Spleen (tissue), 11 donors: ENCODE measurements at regions not wholly inside any gene's neighbourhood (a gene's known extent, or its start where the extent isn't known, plus 50 kb on each side); places are given as distances from the start of the nearest gene placed in this dataset.

Source experiments
- DNase-seq: peaks from one replicate; pipeline ENCODE4 v3.0.0-alpha.2; 2020
- H3K27ac ChIP-seq, 8 donors: fragments of 200-600 bp; sonication (generic) in 7 of 8; 1 replicate in 4 of 8; 2 replicates in 4 of 8; pipeline versions ENCODE4 v1.5.0 to v1.8.0; 2016 to 2021; ENCODE audit warnings: inconsistent platforms in 4 of 8, mild to moderate bottlenecking in 4 of 8, moderate library complexity in 1 of 8
- H3K27me3 ChIP-seq, 7 donors: fragments of 200-600 bp; sonication (generic) in 6 of 7; replicated peaks in 1 of 7; 1 replicate in 4 of 7; 2 replicates in 3 of 7; pipeline versions ENCODE4 v1.5.0 to v1.8.0; 2016 to 2021; ENCODE audit warnings: inconsistent platforms in 3 of 7, mild to moderate bottlenecking in 1 of 7
- H3K36me3 ChIP-seq, 6 donors: fragments of 200-600 bp; sonication (generic) in 5 of 6; 1 replicate in 4 of 6; 2 replicates in 2 of 6; pipeline versions ENCODE4 v1.5.0 to v1.8.0; 2016 to 2021; ENCODE audit warnings: inconsistent platforms in 2 of 6
- H3K4me1 ChIP-seq, 6 donors: fragments of 200-600 bp; sonication (generic) in 5 of 6; 1 replicate in 3 of 6; 2 replicates in 3 of 6; pipeline versions ENCODE4 v1.5.0 to v1.8.0; 2016 to 2021; ENCODE audit warnings: inconsistent platforms in 3 of 6
- H3K4me3 ChIP-seq, 8 donors: fragments of 200-600 bp; sonication (generic) in 7 of 8; 1 replicate in 4 of 8; 2 replicates in 4 of 8; pipeline versions ENCODE4 v1.5.0 to v1.8.0; 2016 to 2021; ENCODE audit warnings: inconsistent platforms in 4 of 8, mild to moderate bottlenecking in 4 of 8, moderate library complexity in 2 of 8
- H3K9me3 ChIP-seq, 8 donors: fragments of 200-600 bp; sonication (generic) in 7 of 8; 1 replicate in 4 of 8; 2 replicates in 4 of 8; pipeline versions ENCODE4 v1.5.0 to v1.8.0; 2016 to 2021; ENCODE audit warnings: inconsistent platforms in 4 of 8
- POLR2A ChIP-seq, 3 donors: fragments of 450-650 bp; IDR thresholded peaks; one replicate each; pipeline ENCODE4 v1.5.1; 2017; ENCODE audit warnings: antibody characterized with exemption in 3 of 3, mild to moderate bottlenecking in 1 of 3
- POLR2AphosphoS5 ChIP-seq, 3 donors: sonication (generic); formaldehyde crosslinking; IDR thresholded peaks; one replicate each; pipeline ENCODE4 v1.5.1; 2017; ENCODE audit warnings: antibody characterized with exemption in 3 of 3
- WGBS, 5 donors: extraction: QIAGEN DNeasy Blood & Tissue Kit in 3 of 5; methylation state at CpG; one replicate each; pipeline versions ENCODE4 v1.1.5 to v1.1.7; 2013 to 2018; 5-methylcytosine and 5-hydroxymethylcytosine counted together
- intact Hi-C: fragments of 100-400 bp; cut with DNase I; formaldehyde crosslinking; loops from one replicate; pipeline ENCODE4 v1.15.0; 2023; ENCODE audit warnings: low total_unique reads
- TF ChIP-seq, protein P1 (sequence below), 11 experiments: fragments of 200-600 bp in 7 of 11; fragments of 450-650 bp in 4 of 11; sonication (generic) in 4 of 11; IDR thresholded peaks in 8 of 11; conservative IDR thresholded peaks in 3 of 11; 1 replicate in 7 of 11; 2 replicates in 4 of 11; pipeline versions ENCODE4 v1.4.0 to v1.8.0; 2016 to 2021; ENCODE audit warnings: antibody characterized with exemption in 11 of 11, inconsistent platforms in 4 of 11, mild to moderate bottlenecking in 1 of 11
- donor health status: healthy with polysubstance abuse.
- donor health status: DM: no; HTN: no; CAD: no; lungs with moderate emphysema.
- donor health status: DM: no; HTN: no; CAD: no.
- donor health status: Bipolar disorder and iron deficiency.
- donor health status: healthy.
- donor health status: DM: no; HTN: no; CAD: no.
- donor health status: DM: yes; HTN: yes; CAD: no.

DNA sequence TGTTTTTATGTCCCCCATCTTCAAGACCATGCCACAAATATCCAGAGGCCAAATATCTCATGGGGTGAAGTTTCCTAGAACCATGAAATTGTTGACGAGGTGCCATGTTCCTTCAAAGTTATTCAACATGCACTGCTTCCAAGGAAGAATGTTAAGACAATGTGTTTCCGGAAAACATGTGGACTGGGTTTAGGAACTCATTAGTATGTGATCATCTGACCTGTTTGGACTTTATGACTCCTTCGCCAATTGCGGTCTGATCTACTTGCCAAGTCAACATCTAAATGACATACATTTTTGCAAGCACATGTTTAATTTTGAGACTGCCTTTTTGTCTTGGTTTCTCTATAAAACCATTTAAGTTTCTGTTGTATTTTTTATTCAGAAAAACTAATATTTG is 234.8 kb downstream of the MAF start:
- peaks cover 0 to 14% (median 2%) of the 10 kb centered on the region in 8 donors for H3K9me3 ChIP-seq
- no peak overlapping the region for H3K4me3 ChIP-seq
- TF ChIP-seq POLR2AphosphoS5 (IDR thresholded peaks at IDR 0.05) (no peak), POLR2A (IDR thresholded peaks at IDR 0.05) (no peak)
- H3K27ac ChIP-seq = no peak overlapping the region
- no peaks in the 10 kb centered on the region for H3K27me3 ChIP-seq
- 84 to 98% (median 94%) methylated on average over 4 of the region's 4 CpGs for WGBS, 5 donors
- DNase-seq = no peak
- H3K36me3 ChIP-seq = no peaks in the 10 kb centered on the region
- intact Hi-C loops = no loop called here
- H3K4me1 ChIP-seq = no peaks in the 10 kb centered on the region

DNA sequence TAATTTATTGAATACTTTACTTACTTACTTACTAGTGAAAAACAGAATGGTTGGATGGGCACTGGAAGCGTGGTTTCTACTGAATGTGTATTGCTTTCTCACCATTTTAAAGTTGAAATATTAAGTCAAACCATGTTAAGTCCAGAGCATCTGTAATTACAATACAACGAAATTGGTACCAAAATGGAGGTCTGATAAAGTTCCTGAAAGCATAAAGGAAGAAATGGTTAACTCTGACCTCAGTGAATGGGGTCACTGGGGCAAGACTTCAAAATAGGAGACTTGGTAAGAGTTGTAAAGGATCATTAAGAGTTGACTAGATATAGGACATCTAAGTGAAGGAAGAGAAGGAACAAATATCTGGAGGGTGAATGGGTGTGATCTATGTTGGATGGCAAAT is 237.1 kb downstream of the MAF start:
- DNase-seq = no peak
- Histone ChIP-seq H3K27me3 (no peaks in the 10 kb centered on the region), H3K36me3 (no peaks in the 10 kb centered on the region), H3K4me1 (no peaks in the 10 kb centered on the region), H3K9me3 (peaks cover 0 to 11% (median 0%) of the 10 kb centered on the region in 8 donors), H3K27ac (no peak overlapping the region), H3K4me3 (no peak overlapping the region)
- WGBS, 5 donors = 76 to 91% (median 77%) methylated on average over 2 of the region's 2 CpGs
- no peak for TF ChIP-seq POLR2A (IDR thresholded peaks at IDR 0.05)
- TF ChIP-seq POLR2AphosphoS5 (IDR thresholded peaks at IDR 0.05) = no peak
- intact Hi-C loops = no loop called here

DNA sequence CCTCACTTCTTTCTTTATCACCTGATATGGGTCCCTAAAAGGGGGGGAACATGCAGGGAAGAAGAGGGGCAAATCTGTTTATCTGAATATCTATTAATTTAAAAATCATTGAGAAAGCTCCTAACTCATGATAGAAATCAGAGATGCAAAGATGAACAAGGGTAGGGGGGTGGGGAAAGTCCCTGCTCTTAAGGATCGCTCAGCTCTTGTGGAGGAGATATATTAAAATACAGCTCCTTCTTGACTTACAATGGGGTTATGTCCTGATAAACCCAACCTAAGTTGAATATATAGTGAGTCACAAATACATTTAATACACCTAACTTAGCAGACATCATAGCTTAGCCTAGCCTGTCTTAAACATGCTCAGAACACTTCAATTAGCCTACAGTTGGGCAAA is 237.5 kb downstream of the MAF start:
- TF ChIP-seq POLR2A (IDR thresholded peaks at IDR 0.05) (no peak), POLR2AphosphoS5 (IDR thresholded peaks at IDR 0.05) (no peak)
- TF ChIP-seq, protein P1, sequence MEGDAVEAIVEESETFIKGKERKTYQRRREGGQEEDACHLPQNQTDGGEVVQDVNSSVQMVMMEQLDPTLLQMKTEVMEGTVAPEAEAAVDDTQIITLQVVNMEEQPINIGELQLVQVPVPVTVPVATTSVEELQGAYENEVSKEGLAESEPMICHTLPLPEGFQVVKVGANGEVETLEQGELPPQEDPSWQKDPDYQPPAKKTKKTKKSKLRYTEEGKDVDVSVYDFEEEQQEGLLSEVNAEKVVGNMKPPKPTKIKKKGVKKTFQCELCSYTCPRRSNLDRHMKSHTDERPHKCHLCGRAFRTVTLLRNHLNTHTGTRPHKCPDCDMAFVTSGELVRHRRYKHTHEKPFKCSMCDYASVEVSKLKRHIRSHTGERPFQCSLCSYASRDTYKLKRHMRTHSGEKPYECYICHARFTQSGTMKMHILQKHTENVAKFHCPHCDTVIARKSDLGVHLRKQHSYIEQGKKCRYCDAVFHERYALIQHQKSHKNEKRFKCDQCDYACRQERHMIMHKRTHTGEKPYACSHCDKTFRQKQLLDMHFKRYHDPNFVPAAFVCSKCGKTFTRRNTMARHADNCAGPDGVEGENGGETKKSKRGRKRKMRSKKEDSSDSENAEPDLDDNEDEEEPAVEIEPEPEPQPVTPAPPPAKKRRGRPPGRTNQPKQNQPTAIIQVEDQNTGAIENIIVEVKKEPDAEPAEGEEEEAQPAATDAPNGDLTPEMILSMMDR (IDR thresholded peaks at IDR 0.05 in 8 of 11, conservative IDR thresholded peaks at IDR 0.05 in 3 of 11) = no peak
- DNase-seq = no peak
- Histone ChIP-seq H3K27me3 (peaks cover 0 to 2% (median 0%) of the 10 kb centered on the region in 7 donors), H3K4me3 (no peak overlapping the region), H3K36me3 (no peaks in the 10 kb centered on the region), H3K4me1 (no peaks in the 10 kb centered on the region), H3K9me3 (peaks cover 0 to 11% (median 0%) of the 10 kb centered on the region in 8 donors), H3K27ac (no peak overlapping the region)
- 68 to 83% (median 79%) methylated on average over 1 of the region's 1 CpG for WGBS, 5 donors
- intact Hi-C loops = no loop called here

DNA sequence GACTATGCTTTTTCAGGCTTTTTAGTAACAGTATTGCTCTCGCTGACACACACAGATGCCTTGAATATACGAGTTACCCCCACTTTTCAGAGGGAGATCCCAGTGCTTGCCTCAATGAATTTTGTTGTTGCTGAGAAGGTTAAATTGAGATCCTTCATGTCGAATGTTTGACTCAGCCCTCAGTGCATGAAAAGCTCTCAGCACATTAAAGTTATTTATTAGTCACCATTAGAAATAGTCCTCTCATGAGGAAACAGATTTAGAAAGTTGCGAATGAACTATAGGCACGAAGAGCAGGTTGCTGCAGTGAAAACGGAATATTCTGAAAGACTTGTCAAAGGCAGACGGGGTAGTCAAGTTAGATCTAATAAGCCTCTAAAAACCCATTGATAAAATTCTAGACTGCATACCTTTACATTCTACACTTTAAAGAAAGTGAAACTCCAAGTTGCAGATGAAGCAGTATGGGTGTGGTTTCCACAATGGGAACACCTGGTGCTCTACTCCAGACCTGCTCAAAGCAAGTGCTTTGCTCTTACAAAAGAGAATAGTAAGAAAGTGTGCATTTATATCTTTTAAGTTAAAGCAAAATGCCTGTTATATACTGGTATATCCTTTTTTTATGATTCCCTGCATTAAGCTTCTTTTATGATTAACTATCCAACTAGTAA is 238.1 kb downstream of the MAF start:
- TF ChIP-seq POLR2A (IDR thresholded peaks at IDR 0.05) (no peak), POLR2AphosphoS5 (IDR thresholded peaks at IDR 0.05) (no peak)
- TF ChIP-seq, protein P1 (IDR thresholded peaks at IDR 0.05 in 8 of 11, conservative IDR thresholded peaks at IDR 0.05 in 3 of 11) = no peak
- H3K27ac ChIP-seq = no peak overlapping the region
- no peak overlapping the region for H3K4me3 ChIP-seq
- H3K9me3 ChIP-seq = peaks cover 0 to 11% (median 0%) of the 10 kb centered on the region in 8 donors
- DNase-seq = no peak
- no peaks in the 10 kb centered on the region for H3K4me1 ChIP-seq
- peaks cover 0 to 4% (median 0%) of the 10 kb centered on the region in 7 donors for H3K27me3 ChIP-seq
- 82 to 92% (median 88%) methylated on average over 7 of the region's 7 CpGs for WGBS, 5 donors
- no peaks in the 10 kb centered on the region for H3K36me3 ChIP-seq
- intact Hi-C loops = no loop called here

DNA sequence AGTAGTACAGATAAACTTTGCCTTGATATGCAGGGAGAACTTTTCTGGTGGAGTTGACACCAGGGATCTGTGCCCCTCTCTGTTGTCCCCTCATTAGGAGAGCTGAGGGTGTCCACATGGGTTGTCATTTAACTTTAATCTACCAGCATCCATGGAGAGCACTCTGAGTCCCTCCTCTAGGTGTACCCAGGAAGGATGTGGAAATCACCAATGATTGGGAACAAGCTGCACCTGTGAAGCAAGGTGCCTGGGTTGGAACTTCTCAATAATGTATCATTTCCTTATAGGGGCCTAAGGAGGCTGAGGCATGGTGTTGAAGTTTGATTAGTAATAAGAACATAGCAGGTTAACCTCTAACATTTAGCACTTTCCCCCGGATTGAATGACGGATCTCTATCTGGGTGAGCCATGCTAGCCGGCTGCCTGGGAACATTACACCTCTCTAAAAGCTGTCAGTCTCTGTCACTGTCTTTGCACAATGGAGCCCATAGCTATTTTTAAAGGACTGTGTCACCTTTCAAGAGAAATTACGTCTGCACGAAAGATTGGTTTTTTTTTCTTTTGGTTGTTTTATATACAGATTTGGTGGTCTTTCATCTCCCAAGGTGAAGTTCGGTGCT is 239.3 kb downstream of the MAF start:
- intact Hi-C loops = no loop called here
- 89 to 96% (median 92%) methylated on average over 6 of the region's 6 CpGs for WGBS, 5 donors
- H3K27ac ChIP-seq = no peak overlapping the region

More for the DNA sequence above, 239.3 kb downstream of the MAF start:
- no peak for TF ChIP-seq POLR2A (IDR thresholded peaks at IDR 0.05)
- TF ChIP-seq POLR2AphosphoS5 (IDR thresholded peaks at IDR 0.05) = no peak
- TF ChIP-seq, protein P1 (IDR thresholded peaks at IDR 0.05 in 8 of 11, conservative IDR thresholded peaks at IDR 0.05 in 3 of 11) = no peak
- Histone ChIP-seq H3K36me3 (no peaks in the 10 kb centered on the region), H3K27me3 (peaks cover 0 to 4% (median 0%) of the 10 kb centered on the region in 7 donors), H3K4me1 (no peaks in the 10 kb centered on the region), H3K9me3 (peaks cover 0 to under 1% (median 0%) of the 10 kb centered on the region in 8 donors), H3K4me3 (no peak overlapping the region)
- no peak for DNase-seq
